ENCODE measurements at regions not wholly inside any gene's neighbourhood (a gene's known extent, or its start where the extent isn't known, plus 50 kb on each side); places are given as distances from the start of the nearest gene placed in this dataset.

DNA sequence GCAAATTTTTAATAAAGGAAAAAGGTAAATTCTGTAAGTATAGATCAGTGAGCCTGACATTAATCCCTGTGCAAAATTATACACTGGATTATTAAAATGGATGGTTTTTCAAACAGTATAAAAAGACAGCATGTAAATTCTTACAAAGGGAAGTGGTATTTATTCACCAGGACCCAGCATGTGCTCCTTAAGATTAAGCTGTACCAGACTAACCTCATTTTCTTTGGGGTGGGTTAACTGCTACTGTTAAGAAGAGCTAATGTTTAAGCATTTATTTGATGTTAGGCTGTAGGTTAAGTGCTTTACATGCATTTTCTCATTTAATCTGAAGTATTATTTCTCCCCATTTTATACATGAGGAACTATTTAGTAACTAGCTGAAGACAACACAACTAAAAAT is 60.3 kb upstream of the RFX3 start:
- peaks cover 16 to 18% of the 10 kb centered on the region in 2 experiments for H3K9me3 Mint-ChIP-seq
- no peak overlapping the region for H2AFZ ChIP-seq (ENCODE audit: low read length)
- TF ChIP-seq, protein P1, sequence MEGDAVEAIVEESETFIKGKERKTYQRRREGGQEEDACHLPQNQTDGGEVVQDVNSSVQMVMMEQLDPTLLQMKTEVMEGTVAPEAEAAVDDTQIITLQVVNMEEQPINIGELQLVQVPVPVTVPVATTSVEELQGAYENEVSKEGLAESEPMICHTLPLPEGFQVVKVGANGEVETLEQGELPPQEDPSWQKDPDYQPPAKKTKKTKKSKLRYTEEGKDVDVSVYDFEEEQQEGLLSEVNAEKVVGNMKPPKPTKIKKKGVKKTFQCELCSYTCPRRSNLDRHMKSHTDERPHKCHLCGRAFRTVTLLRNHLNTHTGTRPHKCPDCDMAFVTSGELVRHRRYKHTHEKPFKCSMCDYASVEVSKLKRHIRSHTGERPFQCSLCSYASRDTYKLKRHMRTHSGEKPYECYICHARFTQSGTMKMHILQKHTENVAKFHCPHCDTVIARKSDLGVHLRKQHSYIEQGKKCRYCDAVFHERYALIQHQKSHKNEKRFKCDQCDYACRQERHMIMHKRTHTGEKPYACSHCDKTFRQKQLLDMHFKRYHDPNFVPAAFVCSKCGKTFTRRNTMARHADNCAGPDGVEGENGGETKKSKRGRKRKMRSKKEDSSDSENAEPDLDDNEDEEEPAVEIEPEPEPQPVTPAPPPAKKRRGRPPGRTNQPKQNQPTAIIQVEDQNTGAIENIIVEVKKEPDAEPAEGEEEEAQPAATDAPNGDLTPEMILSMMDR (conservative IDR thresholded peaks at IDR 0.05), result no peak

More for the DNA sequence above, 60.3 kb upstream of the RFX3 start:
- H3T11ph ChIP-seq (ENCODE audit: low read length), result no peak overlapping the region
- no peak overlapping the region for H2BK5ac ChIP-seq (ENCODE audit: insufficient read length, low read length)
- no peaks in the 10 kb centered on the region for H3K79me2 ChIP-seq (ENCODE audit: insufficient read depth, low read length)
- no peaks in the 10 kb centered on the region for H3K23me2 ChIP-seq (ENCODE audit: insufficient read length, low read depth, low read length, poor library complexity, severe bottlenecking)
- no peaks in the 10 kb centered on the region for H3K4me1 Mint-ChIP-seq
- H3K4me2 ChIP-seq (ENCODE audit: insufficient read depth, insufficient read length, low read length), result no peak overlapping the region
- H3K18ac ChIP-seq (ENCODE audit: insufficient read length, low read depth, low read length), result no peak overlapping the region
- H4K8ac ChIP-seq (replicated peaks; ENCODE audit: insufficient read length, low read depth, low read length), result no peak overlapping the region
- H2BK20ac ChIP-seq (ENCODE audit: low read depth, low read length, poor library complexity, severe bottlenecking), result no peak overlapping the region
- no peaks in the 10 kb centered on the region; the same call in 1 of the 2 replicates for H3K27me3 Mint-ChIP-seq (ENCODE audit: low read depth)
- H3K27ac Mint-ChIP-seq, result no peak overlapping the region
- no peak overlapping the region for H2BK120ac ChIP-seq (ENCODE audit: low read depth, low read length, poor library complexity, severe bottlenecking)
- peaks cover 2 to 22% (median 7%) of the 10 kb centered on the region in 3 experiments; a peak in 5 of 7 replicates for H3K36me3 Mint-ChIP-seq (ENCODE audit: insufficient read depth in 1 of 3, low read depth in 3 of 3)
- no peak overlapping the region for H3K9ac ChIP-seq (ENCODE audit: extremely low read depth, insufficient read length, low read length)
- H3K9me3 ChIP-seq (ENCODE audit: control insufficient read depth, low read depth, low read length), result no peaks in the 10 kb centered on the region
- H2AK5ac ChIP-seq (ENCODE audit: insufficient read length, low read length), result no peak overlapping the region
- no peak overlapping the region for H4K5ac ChIP-seq (ENCODE audit: insufficient read length, low read depth, low read length)
- H3K79me1 ChIP-seq (ENCODE audit: insufficient read depth, low read depth, low read length, poor library complexity, severe bottlenecking), result no peaks in the 10 kb centered on the region
- H3K56ac ChIP-seq (ENCODE audit: insufficient read length, low read depth, low read length), result no peak overlapping the region
- no peak overlapping the region for H3K4me3 Mint-ChIP-seq
- H2BK12ac ChIP-seq (ENCODE audit: insufficient read length, low read depth, low read length), result no peak overlapping the region
- no peak overlapping the region for H3K14ac ChIP-seq (ENCODE audit: insufficient read depth, low read length)
- H3K27ac ChIP-seq (ENCODE audit: insufficient read length, low read depth, low read length), result no peak overlapping the region
- no peaks in the 10 kb centered on the region for H3K27me3 ChIP-seq (ENCODE audit: insufficient read depth, low read length)
- no peak overlapping the region for H2BK15ac ChIP-seq (ENCODE audit: low read depth, low read length)
- no peak overlapping the region for H3K4ac ChIP-seq (ENCODE audit: low read depth, low read length)
- H3K4me1 ChIP-seq (ENCODE audit: insufficient read depth, low read length), result no peaks in the 10 kb centered on the region
- DNase-seq, result no peak
- no peaks in the 10 kb centered on the region for H4K20me1 ChIP-seq (ENCODE audit: control insufficient read depth, insufficient read depth, insufficient read length)
- H4K91ac ChIP-seq (ENCODE audit: insufficient read length, low read depth, low read length), result no peak overlapping the region
- H3K23ac ChIP-seq (ENCODE audit: insufficient read length, low read depth, low read length), result no peak overlapping the region

All from H9 (cell line).